HL-60 (cell line): ENCODE measurements at regions not wholly inside any gene's neighbourhood (a gene's known extent, or its start where the extent isn't known, plus 50 kb on each side); places are given as distances from the start of the nearest gene placed in this dataset.

Experiments
- DNase-seq, 2 experiments: peaks; one replicate each; pipeline ENCODE4 v3.0.0-alpha.2; 2010 to 2020; ENCODE audit warnings: low read depth in 1 of 2, low spot score in 1 of 2
- H3K27ac ChIP-seq: fragments of 250-450 bp; sonication (Bioruptor Pico); replicated peaks from 2 replicates; pipeline ENCODE4 v1.5.1; 2020; ENCODE audit warnings: mild to moderate bottlenecking, moderate library complexity
- H3K27me3 ChIP-seq: fragments of 250-450 bp; sonication (Bioruptor Pico); 2 replicates; pipeline ENCODE4 v1.5.1; 2021; ENCODE audit warnings: mild to moderate bottlenecking, moderate library complexity; ENCODE audit not compliant: insufficient read depth, poor library complexity, severe bottlenecking
- H3K4me3 ChIP-seq: replicated peaks from 2 replicates; pipeline ENCODE4 v1.5.1; 2011; ENCODE audit warnings: mild to moderate bottlenecking, control low read depth, low read length; ENCODE audit not compliant: insufficient read depth
- GABPA ChIP-seq: IDR thresholded peaks from 2 replicates; pipeline ENCODE4 v1.6.1; 2012; ENCODE audit warnings: low read depth
- POLR2AphosphoS5 ChIP-seq: IDR thresholded peaks from 2 replicates; pipeline ENCODE4 v1.6.1; 2012; ENCODE audit warnings: low read depth
- SPI1 ChIP-seq: IDR thresholded peaks from 2 replicates; pipeline ENCODE4 v1.6.1; 2012; ENCODE audit warnings: low read depth, mild to moderate bottlenecking, borderline replicate concordance
- TF ChIP-seq, protein P1 (sequence below): IDR thresholded peaks from one replicate; pipeline ENCODE4 v1.5.1; 2011; ENCODE audit warnings: low read length, control low read depth, inconsistent platforms; ENCODE audit not compliant: insufficient read depth
- TF ChIP-seq, protein P2 (sequence below): IDR thresholded peaks from 2 replicates; pipeline ENCODE4 v1.6.1; 2012; ENCODE audit warnings: low read depth; ENCODE audit not compliant: insufficient replicate concordance

DNA sequence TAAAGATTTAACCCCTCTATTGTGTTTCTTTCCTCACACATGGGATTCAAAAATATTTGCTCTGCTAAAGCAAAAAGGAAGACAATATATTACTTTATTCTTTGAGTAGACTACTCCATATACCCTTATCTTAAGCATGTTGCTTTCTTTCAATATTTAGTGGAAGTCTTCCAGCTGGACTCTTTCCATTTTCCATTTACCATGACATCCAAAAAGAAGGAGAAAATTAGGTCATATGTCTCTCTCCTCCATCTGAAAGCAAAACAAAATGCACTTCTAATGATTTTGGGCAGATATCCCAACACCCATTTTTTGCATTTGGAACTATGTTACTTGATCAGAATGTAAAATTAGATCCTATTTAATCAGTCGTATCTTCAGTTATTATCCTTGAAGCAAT is 1336.5 kb downstream of the PCDH19 start:
- DNase-seq = no peak
- no peak for TF ChIP-seq GABPA
- TF ChIP-seq POLR2AphosphoS5 = no peak
- Histone ChIP-seq H3K27ac (no peak overlapping the region), H3K4me3 (no peak overlapping the region), H3K27me3 (no peaks in the 10 kb centered on the region)

DNA sequence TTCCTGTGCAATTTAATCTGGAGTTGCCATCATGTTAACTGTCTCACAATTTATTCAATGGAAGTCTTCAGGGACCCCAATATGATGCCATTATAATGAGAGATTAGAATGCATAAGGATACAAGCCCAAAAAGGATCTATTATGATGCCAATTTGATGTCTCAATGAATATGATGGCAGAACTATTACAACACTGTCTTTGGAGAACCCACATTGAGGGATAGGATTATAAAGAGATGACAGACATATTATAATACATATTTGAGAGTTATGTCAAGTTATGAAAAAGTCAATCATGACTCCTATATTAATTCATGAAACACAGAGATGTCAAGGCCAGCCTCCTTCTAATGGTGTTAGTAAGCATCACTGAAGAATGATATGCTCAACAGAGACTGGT is 1358.4 kb downstream of the PCDH19 start:
- H3K27ac ChIP-seq = no peak overlapping the region
- no peaks in the 10 kb centered on the region for H3K27me3 ChIP-seq
- DNase-seq = no peak
- no peak overlapping the region for H3K4me3 ChIP-seq
- TF ChIP-seq POLR2AphosphoS5 (no peak), GABPA (no peak), SPI1 (no peak)
- TF ChIP-seq, protein P1, sequence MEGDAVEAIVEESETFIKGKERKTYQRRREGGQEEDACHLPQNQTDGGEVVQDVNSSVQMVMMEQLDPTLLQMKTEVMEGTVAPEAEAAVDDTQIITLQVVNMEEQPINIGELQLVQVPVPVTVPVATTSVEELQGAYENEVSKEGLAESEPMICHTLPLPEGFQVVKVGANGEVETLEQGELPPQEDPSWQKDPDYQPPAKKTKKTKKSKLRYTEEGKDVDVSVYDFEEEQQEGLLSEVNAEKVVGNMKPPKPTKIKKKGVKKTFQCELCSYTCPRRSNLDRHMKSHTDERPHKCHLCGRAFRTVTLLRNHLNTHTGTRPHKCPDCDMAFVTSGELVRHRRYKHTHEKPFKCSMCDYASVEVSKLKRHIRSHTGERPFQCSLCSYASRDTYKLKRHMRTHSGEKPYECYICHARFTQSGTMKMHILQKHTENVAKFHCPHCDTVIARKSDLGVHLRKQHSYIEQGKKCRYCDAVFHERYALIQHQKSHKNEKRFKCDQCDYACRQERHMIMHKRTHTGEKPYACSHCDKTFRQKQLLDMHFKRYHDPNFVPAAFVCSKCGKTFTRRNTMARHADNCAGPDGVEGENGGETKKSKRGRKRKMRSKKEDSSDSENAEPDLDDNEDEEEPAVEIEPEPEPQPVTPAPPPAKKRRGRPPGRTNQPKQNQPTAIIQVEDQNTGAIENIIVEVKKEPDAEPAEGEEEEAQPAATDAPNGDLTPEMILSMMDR = no peak
- TF ChIP-seq, protein P2, sequence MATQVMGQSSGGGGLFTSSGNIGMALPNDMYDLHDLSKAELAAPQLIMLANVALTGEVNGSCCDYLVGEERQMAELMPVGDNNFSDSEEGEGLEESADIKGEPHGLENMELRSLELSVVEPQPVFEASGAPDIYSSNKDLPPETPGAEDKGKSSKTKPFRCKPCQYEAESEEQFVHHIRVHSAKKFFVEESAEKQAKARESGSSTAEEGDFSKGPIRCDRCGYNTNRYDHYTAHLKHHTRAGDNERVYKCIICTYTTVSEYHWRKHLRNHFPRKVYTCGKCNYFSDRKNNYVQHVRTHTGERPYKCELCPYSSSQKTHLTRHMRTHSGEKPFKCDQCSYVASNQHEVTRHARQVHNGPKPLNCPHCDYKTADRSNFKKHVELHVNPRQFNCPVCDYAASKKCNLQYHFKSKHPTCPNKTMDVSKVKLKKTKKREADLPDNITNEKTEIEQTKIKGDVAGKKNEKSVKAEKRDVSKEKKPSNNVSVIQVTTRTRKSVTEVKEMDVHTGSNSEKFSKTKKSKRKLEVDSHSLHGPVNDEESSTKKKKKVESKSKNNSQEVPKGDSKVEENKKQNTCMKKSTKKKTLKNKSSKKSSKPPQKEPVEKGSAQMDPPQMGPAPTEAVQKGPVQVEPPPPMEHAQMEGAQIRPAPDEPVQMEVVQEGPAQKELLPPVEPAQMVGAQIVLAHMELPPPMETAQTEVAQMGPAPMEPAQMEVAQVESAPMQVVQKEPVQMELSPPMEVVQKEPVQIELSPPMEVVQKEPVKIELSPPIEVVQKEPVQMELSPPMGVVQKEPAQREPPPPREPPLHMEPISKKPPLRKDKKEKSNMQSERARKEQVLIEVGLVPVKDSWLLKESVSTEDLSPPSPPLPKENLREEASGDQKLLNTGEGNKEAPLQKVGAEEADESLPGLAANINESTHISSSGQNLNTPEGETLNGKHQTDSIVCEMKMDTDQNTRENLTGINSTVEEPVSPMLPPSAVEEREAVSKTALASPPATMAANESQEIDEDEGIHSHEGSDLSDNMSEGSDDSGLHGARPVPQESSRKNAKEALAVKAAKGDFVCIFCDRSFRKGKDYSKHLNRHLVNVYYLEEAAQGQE = no peak

DNA sequence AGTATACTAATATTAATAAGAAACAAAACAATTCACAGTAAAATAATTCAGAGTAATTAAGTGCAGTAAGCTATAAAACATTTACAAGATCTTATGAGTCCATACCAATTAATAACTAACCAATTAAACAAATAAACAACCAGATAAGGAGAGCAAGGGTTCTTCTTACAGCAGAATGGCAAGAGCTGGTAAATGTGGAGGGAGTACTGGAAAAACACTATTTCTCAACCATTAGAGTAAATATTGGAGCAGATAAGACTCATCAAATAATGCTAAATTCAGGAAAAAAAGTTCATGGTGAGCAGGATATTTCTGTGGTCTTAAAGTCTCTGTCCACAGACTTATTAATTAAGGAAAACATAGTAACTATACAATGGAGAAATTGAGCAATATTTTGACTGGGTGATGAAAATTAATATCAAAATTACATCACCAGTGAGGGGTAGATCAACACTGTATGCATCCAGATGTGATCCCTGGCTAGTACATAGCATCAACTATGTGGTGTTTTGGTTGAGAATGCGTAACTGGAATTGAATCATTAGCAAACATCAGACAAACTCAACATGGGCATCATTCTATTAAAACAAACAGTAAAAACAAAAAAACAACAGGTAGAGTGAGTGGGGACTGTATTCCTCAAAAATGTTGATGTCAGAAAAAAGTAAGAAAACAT is 1376.7 kb downstream of the PCDH19 start:
- TF ChIP-seq SPI1 (no peak), POLR2AphosphoS5 (no peak), GABPA (no peak)
- TF ChIP-seq, protein P2 = no peak
- TF ChIP-seq, protein P1 = no peak
- DNase-seq = no peak
- Histone ChIP-seq H3K27ac (no peak overlapping the region), H3K4me3 (no peak overlapping the region), H3K27me3 (no peaks in the 10 kb centered on the region)

DNA sequence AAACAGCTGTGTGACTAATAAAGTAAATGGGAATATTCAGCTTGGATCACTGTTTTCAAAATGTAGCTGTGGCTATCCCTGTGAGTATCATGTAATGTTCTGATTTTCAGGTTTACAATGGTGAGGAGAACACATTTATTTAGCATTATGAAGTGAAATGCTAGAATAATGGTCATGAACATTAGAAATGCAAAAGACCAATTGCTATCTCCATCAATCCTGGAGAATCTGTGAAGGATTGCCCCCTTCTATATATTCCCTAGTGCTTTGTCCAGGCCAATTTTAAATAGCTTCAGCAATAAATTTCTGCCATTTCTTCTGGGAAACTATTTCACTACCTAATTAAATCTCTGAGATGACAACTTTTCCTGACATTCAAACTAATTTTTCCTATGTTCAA is 1399.1 kb downstream of the PCDH19 start:
- DNase-seq = no peak
- Histone ChIP-seq H3K4me3 (no peak overlapping the region), H3K27ac (no peak overlapping the region), H3K27me3 (no peaks in the 10 kb centered on the region)
- no peak for TF ChIP-seq SPI1
- TF ChIP-seq POLR2AphosphoS5 = no peak
- TF ChIP-seq, protein P1 = no peak
- TF ChIP-seq, protein P2 = no peak
- TF ChIP-seq GABPA = no peak
